HepG2 (cell line): ENCODE measurements at regions not wholly inside any gene's neighbourhood (a gene's known extent, or its start where the extent isn't known, plus 50 kb on each side); places are given as distances from the start of the nearest gene placed in this dataset.

ENCODE experiments used
- EZH2 ChIP-seq: conservative IDR thresholded peaks from 2 replicates; pipeline ENCODE4 v1.6.1; 2012; ENCODE audit warnings: mild to moderate bottlenecking, low read depth, low read length, moderate library complexity
- KDM5A ChIP-seq: fragments of 200-600 bp; sonication (generic); IDR thresholded peaks from 2 replicates; pipeline ENCODE4 v1.7.0; 2018; ENCODE audit warnings: antibody characterized with exemption, mild to moderate bottlenecking, low read length, borderline replicate concordance
- POLR2A ChIP-seq, 2 experiments: IDR thresholded peaks; 2 replicates each; pipeline ENCODE4 v1.6.1; 2011; ENCODE audit warnings: low read depth in 2 of 2, low read length in 2 of 2, mild to moderate bottlenecking in 1 of 2, moderate library complexity in 1 of 2; ENCODE audit not compliant: insufficient read depth in 1 of 2
- RXRB ChIP-seq: IDR thresholded peaks from 2 replicates; pipeline ENCODE4 v1.6.1; 2016; ENCODE audit warnings: borderline replicate concordance, missing genetic modification reagents, missing compliant biosample characterization
- TEAD2 ChIP-seq: sonication (generic); formaldehyde crosslinking; IDR thresholded peaks from 2 replicates; pipeline ENCODE4 v1.9.0; 2021; ENCODE audit warnings: missing genetic modification reagents
- ZNF7 ChIP-seq: IDR thresholded peaks from 2 replicates; pipeline ENCODE4 v1.6.1; 2016; ENCODE audit warnings: missing biosample characterization, missing genetic modification reagents
- ZNF768 ChIP-seq: sonication (generic); formaldehyde crosslinking; IDR thresholded peaks from 2 replicates; pipeline ENCODE4 v1.4.0; 2020; ENCODE audit warnings: missing genetic modification reagents
- TF ChIP-seq, protein P1 (sequence below): sonication (generic); formaldehyde crosslinking; conservative IDR thresholded peaks from 2 replicates; pipeline ENCODE4 v1.8.0; 2022; ENCODE audit warnings: low read depth, missing genetic modification reagents

GRCh38 chr12:111169456-111169855 is 199.4 kb downstream of the PHETA1 start:
- no peak for TF ChIP-seq ZNF7 (CRISPR knock-in tag)
- TF ChIP-seq, protein P1, sequence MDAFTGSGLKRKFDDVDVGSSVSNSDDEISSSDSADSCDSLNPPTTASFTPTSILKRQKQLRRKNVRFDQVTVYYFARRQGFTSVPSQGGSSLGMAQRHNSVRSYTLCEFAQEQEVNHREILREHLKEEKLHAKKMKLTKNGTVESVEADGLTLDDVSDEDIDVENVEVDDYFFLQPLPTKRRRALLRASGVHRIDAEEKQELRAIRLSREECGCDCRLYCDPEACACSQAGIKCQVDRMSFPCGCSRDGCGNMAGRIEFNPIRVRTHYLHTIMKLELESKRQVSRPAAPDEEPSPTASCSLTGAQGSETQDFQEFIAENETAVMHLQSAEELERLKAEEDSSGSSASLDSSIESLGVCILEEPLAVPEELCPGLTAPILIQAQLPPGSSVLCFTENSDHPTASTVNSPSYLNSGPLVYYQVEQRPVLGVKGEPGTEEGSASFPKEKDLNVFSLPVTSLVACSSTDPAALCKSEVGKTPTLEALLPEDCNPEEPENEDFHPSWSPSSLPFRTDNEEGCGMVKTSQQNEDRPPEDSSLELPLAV, result no peak
- TF ChIP-seq POLR2A (IDR thresholded peaks at IDR 0.05; ENCODE audit: insufficient read depth in 1 of 2, low read depth in 2 of 2, low read length in 2 of 2), result no peak
- TF ChIP-seq RXRB (CRISPR knock-in tag), result no peak
- no peak for TF ChIP-seq TEAD2 (CRISPR knock-in tag)
- no peak for TF ChIP-seq KDM5A
- TF ChIP-seq ZNF768 (CRISPR knock-in tag), result no peak
- no peak for TF ChIP-seq EZH2
